ENCODE measurements at regions not wholly inside any gene's neighbourhood (a gene's known extent, or its start where the extent isn't known, plus 50 kb on each side); places are given as distances from the start of the nearest gene placed in this dataset.
"Not testable (repeated sequence)": the region's sequence is repeated elsewhere in the genome, so short reads cannot be mapped to it uniquely, and the experiment has no call there.

- DNase-seq (ENCODE audit: extremely low read depth, low read depth), result no peak
- TF ChIP-seq, protein P1, sequence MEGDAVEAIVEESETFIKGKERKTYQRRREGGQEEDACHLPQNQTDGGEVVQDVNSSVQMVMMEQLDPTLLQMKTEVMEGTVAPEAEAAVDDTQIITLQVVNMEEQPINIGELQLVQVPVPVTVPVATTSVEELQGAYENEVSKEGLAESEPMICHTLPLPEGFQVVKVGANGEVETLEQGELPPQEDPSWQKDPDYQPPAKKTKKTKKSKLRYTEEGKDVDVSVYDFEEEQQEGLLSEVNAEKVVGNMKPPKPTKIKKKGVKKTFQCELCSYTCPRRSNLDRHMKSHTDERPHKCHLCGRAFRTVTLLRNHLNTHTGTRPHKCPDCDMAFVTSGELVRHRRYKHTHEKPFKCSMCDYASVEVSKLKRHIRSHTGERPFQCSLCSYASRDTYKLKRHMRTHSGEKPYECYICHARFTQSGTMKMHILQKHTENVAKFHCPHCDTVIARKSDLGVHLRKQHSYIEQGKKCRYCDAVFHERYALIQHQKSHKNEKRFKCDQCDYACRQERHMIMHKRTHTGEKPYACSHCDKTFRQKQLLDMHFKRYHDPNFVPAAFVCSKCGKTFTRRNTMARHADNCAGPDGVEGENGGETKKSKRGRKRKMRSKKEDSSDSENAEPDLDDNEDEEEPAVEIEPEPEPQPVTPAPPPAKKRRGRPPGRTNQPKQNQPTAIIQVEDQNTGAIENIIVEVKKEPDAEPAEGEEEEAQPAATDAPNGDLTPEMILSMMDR (IDR thresholded peaks at IDR 0.05; ENCODE audit: low read depth, low read length), result peak; percentile 24
These were observed 72.2 kb upstream of the EPB41L4A start for GRCh38 chr5:112491257-112491656.

- no peak for DNase-seq (ENCODE audit: extremely low read depth, low read depth)
- TF ChIP-seq, protein P1 (IDR thresholded peaks at IDR 0.05; ENCODE audit: low read depth, low read length), result peak; percentile 38
These were observed 73.2 kb upstream of the EPB41L4A start for GRCh38 chr5:112492291-112492690.

GRCh38 chr5:112503749-112504501, 84.8 kb upstream of the EPB41L4A start:
- not testable (repeated sequence) for DNase-seq (ENCODE audit: extremely low read depth, low read depth)

GRCh38 chr5:112509097-112509496, 90.0 kb upstream of the EPB41L4A start:
- not testable (repeated sequence) for DNase-seq (ENCODE audit: extremely low read depth, low read depth)

- TF ChIP-seq, protein P1 (IDR thresholded peaks at IDR 0.05; ENCODE audit: low read depth, low read length), result no peak
- no peak for DNase-seq (ENCODE audit: extremely low read depth, low read depth)
These were observed 92.8 kb upstream of the EPB41L4A start for GRCh38 chr5:112511920-112512319.

DNA sequence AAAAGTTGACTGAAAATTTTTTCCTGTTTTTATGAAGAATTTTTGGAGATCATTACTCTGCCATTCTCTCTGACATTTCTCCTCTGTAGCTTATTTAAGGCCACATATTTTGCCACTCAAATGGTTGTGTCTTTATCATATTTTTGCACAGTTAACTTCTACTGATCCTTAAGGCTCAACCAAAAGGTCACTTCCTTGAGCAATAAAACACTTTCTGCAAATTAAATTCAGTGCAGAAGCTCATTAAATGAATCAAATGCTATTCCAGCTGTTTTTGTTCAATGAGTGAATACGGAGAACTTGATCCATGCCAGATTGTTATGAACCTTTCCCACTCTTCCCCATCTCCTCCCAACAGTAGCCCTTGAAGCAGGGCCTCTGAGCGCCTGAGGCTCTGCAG, 93.8 kb upstream of the EPB41L4A start:
- TF ChIP-seq, protein P1 (IDR thresholded peaks at IDR 0.05; ENCODE audit: low read depth, low read length), result no peak
- DNase-seq (ENCODE audit: extremely low read depth, low read depth), result no peak

- DNase-seq (ENCODE audit: extremely low read depth, low read depth), result no peak
- TF ChIP-seq, protein P1 (IDR thresholded peaks at IDR 0.05; ENCODE audit: low read depth, low read length), result no peak
These were observed 95.0 kb upstream of the EPB41L4A start for GRCh38 chr5:112514111-112514510.

DNA sequence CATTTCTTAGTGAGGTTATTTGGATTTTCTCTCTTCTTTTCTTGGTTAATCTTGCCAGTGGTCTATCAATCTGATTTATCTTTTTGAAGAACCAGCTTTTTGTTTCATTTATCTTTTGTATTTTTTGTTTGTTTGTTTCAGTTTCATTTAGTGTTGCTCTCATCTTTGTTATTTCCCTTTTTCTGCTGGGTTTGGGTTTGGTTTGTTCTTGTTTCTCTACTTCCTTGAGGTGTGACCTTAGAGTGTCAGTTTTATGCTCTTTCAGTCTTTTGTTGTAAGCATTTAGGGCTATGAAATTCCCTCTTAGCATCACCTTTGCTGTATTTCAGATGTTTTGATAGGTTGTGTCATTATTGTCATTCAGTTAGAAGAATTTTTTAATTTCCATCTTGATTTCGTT, 101.4 kb upstream of the EPB41L4A start:
- not testable (repeated sequence) for DNase-seq (ENCODE audit: extremely low read depth, low read depth)

DNA sequence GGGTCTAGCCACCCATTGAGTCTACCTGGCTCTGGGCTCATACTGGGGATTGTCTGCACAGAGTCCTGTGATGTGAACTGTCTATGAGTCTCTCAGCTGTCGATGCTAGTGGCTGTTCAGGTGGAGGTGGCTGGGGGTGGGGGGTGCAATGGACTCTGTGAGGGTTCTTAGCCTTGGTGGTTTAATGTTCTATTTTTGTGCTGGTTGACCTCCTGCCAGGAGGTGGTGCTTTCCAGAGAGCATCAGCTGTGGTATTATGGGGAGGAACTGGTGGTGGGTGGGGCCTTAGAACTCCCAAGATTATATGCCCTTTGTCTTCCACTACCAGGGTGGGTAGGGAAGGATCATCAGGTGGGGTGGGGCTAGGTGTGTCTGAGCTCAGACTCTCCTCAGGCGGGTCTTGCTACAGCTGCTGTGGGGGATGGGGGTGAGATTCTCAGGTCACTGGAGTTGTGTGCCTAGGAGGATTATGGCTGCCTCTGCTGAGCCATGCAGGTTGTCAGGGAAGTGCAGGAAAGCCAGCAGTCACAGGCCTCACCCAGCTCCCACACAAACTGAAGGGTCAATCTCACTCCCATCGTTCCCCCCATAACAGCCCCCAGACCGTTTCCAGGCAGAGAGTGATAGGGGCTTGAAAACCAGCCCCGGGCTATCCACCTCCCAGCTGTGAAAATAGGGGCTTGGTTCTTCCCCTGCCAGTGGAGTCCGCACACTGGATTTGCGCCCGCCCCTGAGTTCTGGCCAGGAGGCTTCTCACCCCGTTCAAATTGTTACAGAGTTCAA, 104.0 kb upstream of the EPB41L4A start:
- DNase-seq (ENCODE audit: extremely low read depth, low read depth), result not testable (repeated sequence)

- DNase-seq (ENCODE audit: extremely low read depth, low read depth), result not testable (repeated sequence)
These were observed 104.7 kb upstream of the EPB41L4A start for GRCh38 chr5:112523674-112524263.

Data from AG09319 (cell line).